KMS-11 (cell line): ENCODE measurements at regions not wholly inside any gene's neighbourhood (a gene's known extent, or its start where the extent isn't known, plus 50 kb on each side); places are given as distances from the start of the nearest gene placed in this dataset.

Experiments
- H2AFZ ChIP-seq: fragments of 200-600 bp; sonication (generic); 2 replicates; pipeline ENCODE4 v1.6.1; 2016; ENCODE audit warnings: antibody characterized with exemption, mixed run types, low read depth
- H3K27ac ChIP-seq: fragments of 200-600 bp; sonication (generic); 2 replicates; pipeline ENCODE4 v1.6.1; 2016; ENCODE audit warnings: mild to moderate bottlenecking, mixed run types
- H3K27me3 ChIP-seq: fragments of 200-600 bp; sonication (generic); 2 replicates; pipeline ENCODE4 v1.6.1; 2017; ENCODE audit warnings: mild to moderate bottlenecking, low read depth, mixed run types, moderate library complexity; ENCODE audit not compliant: insufficient read depth
- H3K36me3 ChIP-seq: fragments of 200-600 bp; sonication (generic); 2 replicates; pipeline ENCODE4 v1.6.1; 2017; ENCODE audit warnings: mild to moderate bottlenecking, mixed run types; ENCODE audit not compliant: insufficient read depth
- H3K4me1 ChIP-seq: fragments of 200-600 bp; sonication (generic); 2 replicates; pipeline ENCODE4 v1.6.1; 2016; ENCODE audit warnings: mild to moderate bottlenecking, low read depth, mixed run types; ENCODE audit not compliant: poor library complexity, severe bottlenecking
- H3K4me2 ChIP-seq: fragments of 200-600 bp; sonication (generic); 2 replicates; pipeline ENCODE4 v1.7.0; 2016; ENCODE audit warnings: mild to moderate bottlenecking, mixed run types
- H3K4me3 ChIP-seq: fragments of 200-600 bp; sonication (generic); IDR thresholded peaks from 2 replicates; pipeline ENCODE4 v1.6.1; 2017; ENCODE audit warnings: low read depth, low read length, mixed read lengths; ENCODE audit not compliant: insufficient read depth
- H3K79me2 ChIP-seq: fragments of 200-600 bp; sonication (generic); 2 replicates; pipeline ENCODE4 v1.6.1; 2016; ENCODE audit warnings: low read depth, mixed run types; ENCODE audit not compliant: insufficient read depth
- H3K9ac ChIP-seq: fragments of 200-600 bp; sonication (generic); 2 replicates; pipeline ENCODE4 v1.6.1; 2016; ENCODE audit warnings: mild to moderate bottlenecking, mixed run types
- H4K20me1 ChIP-seq: fragments of 200-600 bp; sonication (generic); 2 replicates; pipeline ENCODE4 v1.6.1; 2016; ENCODE audit warnings: mild to moderate bottlenecking, mixed run types; ENCODE audit not compliant: insufficient read depth
- CTCF ChIP-seq: fragments of 200-600 bp; sonication (generic); conservative IDR thresholded peaks from 2 replicates; pipeline ENCODE4 v1.6.1; 2017; ENCODE audit warnings: low read depth, mild to moderate bottlenecking, antibody characterized with exemption, low read length, moderate library complexity, mixed read lengths

- H4K20me1 ChIP-seq: no peaks in the 10 kb centered on the region
- H3K36me3 ChIP-seq: no peaks in the 10 kb centered on the region
- no peak overlapping the region for H3K27ac ChIP-seq
- no peak overlapping the region for H3K4me3 ChIP-seq
- no peaks in the 10 kb centered on the region for H3K79me2 ChIP-seq
- no peaks in the 10 kb centered on the region for H3K4me1 ChIP-seq
- H3K27me3 ChIP-seq: no peaks in the 10 kb centered on the region
- no peak overlapping the region for H2AFZ ChIP-seq
- TF ChIP-seq CTCF: no peak
- no peak overlapping the region for H3K9ac ChIP-seq
- no peak overlapping the region for H3K4me2 ChIP-seq
Measured at GRCh38 chr12:92606956-92607355, 95.8 kb upstream of the PLEKHG7 start.

GRCh38 chr12:92605621-92606170, 97.1 kb upstream of the PLEKHG7 start:
- Histone ChIP-seq H2AFZ (no peak overlapping the region), H3K9ac (no peak overlapping the region), H3K79me2 (no peaks in the 10 kb centered on the region), H3K27ac (no peak overlapping the region), H3K27me3 (no peaks in the 10 kb centered on the region), H3K36me3 (no peaks in the 10 kb centered on the region), H3K4me1 (no peaks in the 10 kb centered on the region), H4K20me1 (no peaks in the 10 kb centered on the region), H3K4me2 (no peak overlapping the region), H3K4me3 (no peak overlapping the region)
- no peak for TF ChIP-seq CTCF

- Histone ChIP-seq H3K36me3 (no peaks in the 10 kb centered on the region), H3K4me1 (no peaks in the 10 kb centered on the region), H2AFZ (no peak overlapping the region), H3K79me2 (no peaks in the 10 kb centered on the region), H3K27ac (no peak overlapping the region), H3K4me3 (no peak overlapping the region), H4K20me1 (no peaks in the 10 kb centered on the region), H3K9ac (no peak overlapping the region), H3K4me2 (no peak overlapping the region), H3K27me3 (no peaks in the 10 kb centered on the region)
- no peak for TF ChIP-seq CTCF
Measured at GRCh38 chr12:92604786-92605185, 98.0 kb upstream of the PLEKHG7 start.

GRCh38 chr12:92603741-92604432, 98.9 kb upstream of the PLEKHG7 start:
- Histone ChIP-seq H3K9ac (no peak overlapping the region), H4K20me1 (no peaks in the 10 kb centered on the region), H3K4me3 (no peak overlapping the region), H3K4me1 (no peaks in the 10 kb centered on the region), H3K79me2 (no peaks in the 10 kb centered on the region), H2AFZ (no peak overlapping the region), H3K4me2 (no peak overlapping the region), H3K27ac (no peak overlapping the region), H3K36me3 (no peaks in the 10 kb centered on the region), H3K27me3 (no peaks in the 10 kb centered on the region)
- TF ChIP-seq CTCF: no peak
